ENCODE measurements at regions not wholly inside any gene's neighbourhood (a gene's known extent, or its start where the extent isn't known, plus 50 kb on each side); places are given as distances from the start of the nearest gene placed in this dataset.

DNA sequence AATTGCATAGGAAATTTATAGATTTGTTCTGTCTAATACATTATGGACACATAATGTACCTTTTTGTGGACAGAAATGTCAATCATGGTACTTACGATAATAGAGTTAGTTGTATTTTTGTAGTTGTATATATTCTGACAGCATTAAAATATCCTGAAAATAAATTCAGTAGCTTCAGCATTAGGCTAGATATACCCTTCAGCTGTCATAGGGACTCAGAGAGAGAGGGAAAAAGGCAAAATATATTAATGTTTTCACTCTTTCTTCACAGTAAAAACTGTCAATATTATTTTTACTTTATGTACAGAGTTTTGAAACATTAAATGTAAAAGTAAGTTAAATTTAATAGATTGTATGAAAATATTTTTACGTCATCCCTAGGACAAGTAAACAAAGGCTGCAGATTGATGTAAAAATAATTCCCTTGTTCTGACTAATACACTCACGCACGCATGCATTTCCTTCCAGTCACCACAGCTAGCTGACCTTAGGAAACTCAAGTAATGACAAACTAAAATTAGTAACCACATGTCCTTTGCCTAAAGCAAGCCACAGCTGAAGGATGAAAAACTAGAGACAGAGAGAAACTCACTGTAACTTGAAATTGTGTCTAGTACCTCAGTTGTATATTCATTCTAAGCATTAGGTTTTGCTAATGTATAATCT, 104.7 kb upstream of the CARD18 start:
- TF ChIP-seq EZH2 (IDR thresholded peaks at IDR 0.05; ENCODE audit: insufficient read depth, poor library complexity, severe bottlenecking): no peak
- TF ChIP-seq EZH2phosphoT487 (IDR thresholded peaks at IDR 0.05; ENCODE audit: insufficient read depth, low read depth): peak; percentile 64; the same call in 1 of the 2 replicates
